ENCODE measurements at regions not wholly inside any gene's neighbourhood (a gene's known extent, or its start where the extent isn't known, plus 50 kb on each side); places are given as distances from the start of the nearest gene placed in this dataset.

DNA sequence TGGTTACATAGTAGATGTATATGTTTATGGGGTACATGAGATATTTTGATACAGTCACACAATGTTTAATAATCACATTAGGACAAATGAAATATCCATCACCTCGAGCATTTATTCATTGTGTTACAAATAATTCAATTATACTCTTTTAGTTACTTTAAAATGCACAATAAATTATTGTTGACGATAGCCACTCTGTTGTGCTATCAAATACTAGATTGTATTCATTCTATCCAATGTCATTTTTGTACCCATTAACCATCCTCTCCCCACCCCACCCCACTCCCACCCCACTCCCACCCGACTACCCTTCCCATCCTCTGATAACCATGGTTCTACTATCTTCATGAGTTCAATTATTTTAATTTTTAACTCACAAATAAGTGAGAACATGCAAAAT, 585.4 kb downstream of the CDH26 start:
- Histone ChIP-seq H4K20me1 (ENCODE audit: low read depth) (no peaks in the 10 kb centered on the region), H3K36me3 (no peaks in the 10 kb centered on the region), H3K4me2 (no peak overlapping the region), H3K9me3 (ENCODE audit: low read depth) (no peaks in the 10 kb centered on the region), H3K4me3 (no peak overlapping the region), H3K79me2 (ENCODE audit: low read depth) (no peaks in the 10 kb centered on the region), H3K27ac (no peak overlapping the region), H2AFZ (replicated peaks) (no peak overlapping the region), H3K4me1 (no peaks in the 10 kb centered on the region), H3K27me3 (no peaks in the 10 kb centered on the region), H3K9ac (no peak overlapping the region), H3F3A (ENCODE audit: low read depth) (no peaks in the 10 kb centered on the region)
- Mint-ChIP-seq H3K27ac (no peak overlapping the region), H3K27me3 (ENCODE audit: insufficient read depth, low read depth) (no peaks in the 10 kb centered on the region), H3K4me1 (peaks cover 2% of the 10 kb centered on the region), H3K36me3 (no peaks in the 10 kb centered on the region), H3K9me3 (peaks cover 15% of the 10 kb centered on the region), H3K4me3 (no peak overlapping the region)
- TF ChIP-seq EZH2 (IDR thresholded peaks at IDR 0.05) (no peak), EZH2phosphoT487 (IDR thresholded peaks at IDR 0.05) (no peak)
- TF ChIP-seq, protein P1, sequence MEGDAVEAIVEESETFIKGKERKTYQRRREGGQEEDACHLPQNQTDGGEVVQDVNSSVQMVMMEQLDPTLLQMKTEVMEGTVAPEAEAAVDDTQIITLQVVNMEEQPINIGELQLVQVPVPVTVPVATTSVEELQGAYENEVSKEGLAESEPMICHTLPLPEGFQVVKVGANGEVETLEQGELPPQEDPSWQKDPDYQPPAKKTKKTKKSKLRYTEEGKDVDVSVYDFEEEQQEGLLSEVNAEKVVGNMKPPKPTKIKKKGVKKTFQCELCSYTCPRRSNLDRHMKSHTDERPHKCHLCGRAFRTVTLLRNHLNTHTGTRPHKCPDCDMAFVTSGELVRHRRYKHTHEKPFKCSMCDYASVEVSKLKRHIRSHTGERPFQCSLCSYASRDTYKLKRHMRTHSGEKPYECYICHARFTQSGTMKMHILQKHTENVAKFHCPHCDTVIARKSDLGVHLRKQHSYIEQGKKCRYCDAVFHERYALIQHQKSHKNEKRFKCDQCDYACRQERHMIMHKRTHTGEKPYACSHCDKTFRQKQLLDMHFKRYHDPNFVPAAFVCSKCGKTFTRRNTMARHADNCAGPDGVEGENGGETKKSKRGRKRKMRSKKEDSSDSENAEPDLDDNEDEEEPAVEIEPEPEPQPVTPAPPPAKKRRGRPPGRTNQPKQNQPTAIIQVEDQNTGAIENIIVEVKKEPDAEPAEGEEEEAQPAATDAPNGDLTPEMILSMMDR (IDR thresholded peaks at IDR 0.05) = no peak
- DNase-seq (ENCODE audit: low spot score) = no peak

DNA sequence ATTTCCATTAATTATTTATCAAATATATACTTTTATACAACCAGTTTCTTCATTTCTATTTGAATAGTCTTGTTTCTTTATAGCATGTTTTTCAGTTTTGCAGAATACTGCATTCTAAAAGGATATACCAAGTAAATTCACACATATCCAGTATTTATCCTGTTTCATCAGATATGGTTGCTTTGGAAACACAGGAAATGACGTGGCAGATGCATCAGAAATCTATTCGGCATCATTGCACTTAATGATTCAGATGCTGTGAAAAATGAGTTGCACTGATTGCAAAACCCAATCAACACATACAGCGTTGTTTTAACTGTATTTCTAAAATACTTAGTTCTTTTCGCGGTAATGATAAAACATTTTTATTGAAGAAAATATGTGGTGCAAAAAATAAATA, 594.9 kb downstream of the CDH26 start:
- H2AFZ ChIP-seq (replicated peaks) = no peak overlapping the region
- no peaks in the 10 kb centered on the region for H3K79me2 ChIP-seq (ENCODE audit: low read depth)
- no peaks in the 10 kb centered on the region for H3K9me3 Mint-ChIP-seq
- H3K9ac ChIP-seq = no peak overlapping the region
- no peak overlapping the region for H3K4me3 Mint-ChIP-seq
- H3K27ac Mint-ChIP-seq = no peak overlapping the region
- peaks cover 7% of the 10 kb centered on the region for H3K4me1 Mint-ChIP-seq
- TF ChIP-seq, protein P1 (IDR thresholded peaks at IDR 0.05) = no peak
- TF ChIP-seq EZH2 (IDR thresholded peaks at IDR 0.05) = no peak
- no peak for TF ChIP-seq EZH2phosphoT487 (IDR thresholded peaks at IDR 0.05)
- H3K27ac ChIP-seq = no peak overlapping the region
- H3K27me3 ChIP-seq = no peaks in the 10 kb centered on the region
- no peaks in the 10 kb centered on the region for H3K4me1 ChIP-seq
- no peaks in the 10 kb centered on the region for H3K36me3 Mint-ChIP-seq
- H3K4me2 ChIP-seq = no peak overlapping the region
- no peaks in the 10 kb centered on the region for H3F3A ChIP-seq (ENCODE audit: low read depth)
- H3K27me3 Mint-ChIP-seq (ENCODE audit: insufficient read depth, low read depth) = no peaks in the 10 kb centered on the region
- no peak for DNase-seq (ENCODE audit: low spot score)
- H3K36me3 ChIP-seq = no peaks in the 10 kb centered on the region
- no peaks in the 10 kb centered on the region for H4K20me1 ChIP-seq (ENCODE audit: low read depth)
- H3K9me3 ChIP-seq (ENCODE audit: low read depth) = no peaks in the 10 kb centered on the region
- H3K4me3 ChIP-seq = no peak overlapping the region

DNA sequence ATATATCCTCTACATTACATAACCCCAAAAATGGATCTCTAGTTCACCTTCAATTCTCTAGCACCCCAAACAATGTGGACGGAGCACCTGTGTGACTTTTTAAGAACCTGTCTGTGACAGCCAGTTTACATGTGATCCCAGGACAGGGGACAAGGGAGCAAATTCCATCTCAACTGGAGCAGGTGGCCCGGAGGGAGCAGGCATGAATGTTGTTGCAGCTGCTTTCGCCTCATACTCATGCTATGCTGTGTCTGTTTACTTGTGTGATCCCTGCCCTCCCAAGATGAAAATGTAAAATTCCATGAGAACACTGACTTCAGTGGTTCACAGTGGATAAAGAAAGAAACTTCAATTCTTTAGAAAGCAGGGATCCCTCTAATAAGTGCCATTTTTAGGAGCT, 600.3 kb downstream of the CDH26 start:
- no peak for TF ChIP-seq EZH2phosphoT487 (IDR thresholded peaks at IDR 0.05)
- TF ChIP-seq EZH2 (IDR thresholded peaks at IDR 0.05) = no peak
- TF ChIP-seq, protein P1 (IDR thresholded peaks at IDR 0.05) = no peak
- no peak overlapping the region for H3K27ac ChIP-seq
- no peaks in the 10 kb centered on the region for H3K27me3 ChIP-seq
- no peak overlapping the region for H3K9ac ChIP-seq
- no peaks in the 10 kb centered on the region for H4K20me1 ChIP-seq (ENCODE audit: low read depth)
- Mint-ChIP-seq H3K36me3 (no peaks in the 10 kb centered on the region), H3K4me1 (peaks cover 30% of the 10 kb centered on the region), H3K4me3 (no peak overlapping the region), H3K9me3 (peaks cover 2% of the 10 kb centered on the region), H3K27me3 (ENCODE audit: insufficient read depth, low read depth) (peaks cover 5% of the 10 kb centered on the region), H3K27ac (no peak overlapping the region)
- no peak overlapping the region for H2AFZ ChIP-seq (replicated peaks)
- H3K36me3 ChIP-seq = no peaks in the 10 kb centered on the region
- H3K4me1 ChIP-seq = peaks cover 9% of the 10 kb centered on the region
- DNase-seq (ENCODE audit: low spot score) = no peak
- H3K79me2 ChIP-seq (ENCODE audit: low read depth) = no peaks in the 10 kb centered on the region
- H3K4me3 ChIP-seq = no peak overlapping the region
- H3F3A ChIP-seq (ENCODE audit: low read depth) = peaks cover 6% of the 10 kb centered on the region
- no peaks in the 10 kb centered on the region for H3K9me3 ChIP-seq (ENCODE audit: low read depth)
- no peak overlapping the region for H3K4me2 ChIP-seq
